Epithelial cell of proximal tubule (primary cell): ENCODE measurements at regions not wholly inside any gene's neighbourhood (a gene's known extent, or its start where the extent isn't known, plus 50 kb on each side); places are given as distances from the start of the nearest gene placed in this dataset.

ENCODE experiments used
- DNase-seq: peaks from one replicate; pipeline ENCODE4 v3.0.0-alpha.2; 2011; ENCODE audit warnings: low read depth
- H3K4me3 ChIP-seq: 2 replicates; pipeline ENCODE4 v1.5.1; 2011; ENCODE audit warnings: low read depth, mild to moderate bottlenecking, low read length
- CTCF ChIP-seq: conservative IDR thresholded peaks from 2 replicates; pipeline ENCODE4 v1.5.1; 2012; ENCODE audit warnings: low read depth, mild to moderate bottlenecking, low read length

- TF ChIP-seq CTCF: no peak
- no peak for DNase-seq
Measured at GRCh38 chr11:12617632-12618031, 56.6 kb upstream of the TEAD1 start.

GRCh38 chr11:12618743-12619540 lies 55.3 kb upstream of the TEAD1 start:
- DNase-seq: no peak
- no peak overlapping the region for H3K4me3 ChIP-seq
- no peak for TF ChIP-seq CTCF

More at GRCh38 chr11:12617632-12618031, 56.6 kb upstream of the TEAD1 start:
- no peak overlapping the region for H3K4me3 ChIP-seq

GRCh38 chr11:12623869-12624268 lies 50.4 kb upstream of the TEAD1 start:
- H3K4me3 ChIP-seq: no peak overlapping the region
- no peak for TF ChIP-seq CTCF
- no peak for DNase-seq
